Brain microvascular endothelial cell (primary cell): ENCODE measurements at regions not wholly inside any gene's neighbourhood (a gene's known extent, or its start where the extent isn't known, plus 50 kb on each side); places are given as distances from the start of the nearest gene placed in this dataset.
A peak's percentile ranks its signal among the peaks of the same experiment; 100 is the strongest.

Experiments used
- DNase-seq: peaks from one replicate; pipeline ENCODE4 v3.0.0-alpha.2; 2020
- H3K27ac ChIP-seq: fragments of 250-450 bp; sonication (Bioruptor Pico); 2 replicates; pipeline ENCODE4 v1.5.1; 2020; ENCODE audit warnings: mild to moderate bottlenecking, moderate library complexity
- H3K27me3 ChIP-seq: fragments of 250-450 bp; sonication (Bioruptor Pico); replicated peaks from 2 replicates; pipeline ENCODE4 v1.5.1; 2020; ENCODE audit warnings: mild to moderate bottlenecking
- H3K36me3 ChIP-seq: fragments of 250-450 bp; sonication (Bioruptor Pico); replicated peaks from 2 replicates; pipeline ENCODE4 v1.5.1; 2020; ENCODE audit warnings: mild to moderate bottlenecking
- H3K4me3 ChIP-seq: 2 replicates; pipeline ENCODE4 v1.5.1; 2011; ENCODE audit warnings: low read depth, mild to moderate bottlenecking, control low read depth, low read length, moderate library complexity
- in situ Hi-C: cut with HindIII; loops from 2 replicates; pipeline ENCODE4 v1.10.0; 2017; ENCODE audit warnings: low sequenced_read_pairs, low pct_ligation_motif_present
- TF ChIP-seq, protein P1 (sequence below): IDR thresholded peaks from 2 replicates; pipeline ENCODE4 v1.5.1; 2011; ENCODE audit warnings: low read depth, mild to moderate bottlenecking, moderate library complexity, low read length, control low read depth, inconsistent platforms; ENCODE audit errors: missing control alignments

DNA sequence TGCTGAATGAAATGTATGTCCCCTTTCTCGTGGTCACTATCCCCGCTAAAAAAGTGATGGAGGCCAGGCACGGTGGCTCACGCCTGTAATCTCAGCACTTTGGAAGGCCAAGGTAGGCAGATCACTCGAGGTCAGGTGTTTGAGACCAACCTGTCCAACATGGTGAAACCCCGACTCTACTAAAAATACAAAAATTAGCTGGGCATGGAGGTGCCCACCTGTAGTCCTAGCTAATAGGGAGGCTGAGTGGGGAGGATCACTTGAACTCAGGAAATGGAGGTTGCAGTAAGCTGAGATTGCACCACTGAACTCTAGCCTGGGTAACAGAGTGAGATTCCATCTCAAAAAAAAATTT lies 91.4 kb upstream of the MKLN1 start:
- Histone ChIP-seq H3K36me3 (no peaks in the 10 kb centered on the region), H3K27me3 (no peaks in the 10 kb centered on the region), H3K27ac (peak overlapping the region; percentile 96), H3K4me3 (no peak overlapping the region)
- TF ChIP-seq, protein P1, sequence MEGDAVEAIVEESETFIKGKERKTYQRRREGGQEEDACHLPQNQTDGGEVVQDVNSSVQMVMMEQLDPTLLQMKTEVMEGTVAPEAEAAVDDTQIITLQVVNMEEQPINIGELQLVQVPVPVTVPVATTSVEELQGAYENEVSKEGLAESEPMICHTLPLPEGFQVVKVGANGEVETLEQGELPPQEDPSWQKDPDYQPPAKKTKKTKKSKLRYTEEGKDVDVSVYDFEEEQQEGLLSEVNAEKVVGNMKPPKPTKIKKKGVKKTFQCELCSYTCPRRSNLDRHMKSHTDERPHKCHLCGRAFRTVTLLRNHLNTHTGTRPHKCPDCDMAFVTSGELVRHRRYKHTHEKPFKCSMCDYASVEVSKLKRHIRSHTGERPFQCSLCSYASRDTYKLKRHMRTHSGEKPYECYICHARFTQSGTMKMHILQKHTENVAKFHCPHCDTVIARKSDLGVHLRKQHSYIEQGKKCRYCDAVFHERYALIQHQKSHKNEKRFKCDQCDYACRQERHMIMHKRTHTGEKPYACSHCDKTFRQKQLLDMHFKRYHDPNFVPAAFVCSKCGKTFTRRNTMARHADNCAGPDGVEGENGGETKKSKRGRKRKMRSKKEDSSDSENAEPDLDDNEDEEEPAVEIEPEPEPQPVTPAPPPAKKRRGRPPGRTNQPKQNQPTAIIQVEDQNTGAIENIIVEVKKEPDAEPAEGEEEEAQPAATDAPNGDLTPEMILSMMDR = no peak
- in situ Hi-C loops = no loop called here
- no peak for DNase-seq

DNA sequence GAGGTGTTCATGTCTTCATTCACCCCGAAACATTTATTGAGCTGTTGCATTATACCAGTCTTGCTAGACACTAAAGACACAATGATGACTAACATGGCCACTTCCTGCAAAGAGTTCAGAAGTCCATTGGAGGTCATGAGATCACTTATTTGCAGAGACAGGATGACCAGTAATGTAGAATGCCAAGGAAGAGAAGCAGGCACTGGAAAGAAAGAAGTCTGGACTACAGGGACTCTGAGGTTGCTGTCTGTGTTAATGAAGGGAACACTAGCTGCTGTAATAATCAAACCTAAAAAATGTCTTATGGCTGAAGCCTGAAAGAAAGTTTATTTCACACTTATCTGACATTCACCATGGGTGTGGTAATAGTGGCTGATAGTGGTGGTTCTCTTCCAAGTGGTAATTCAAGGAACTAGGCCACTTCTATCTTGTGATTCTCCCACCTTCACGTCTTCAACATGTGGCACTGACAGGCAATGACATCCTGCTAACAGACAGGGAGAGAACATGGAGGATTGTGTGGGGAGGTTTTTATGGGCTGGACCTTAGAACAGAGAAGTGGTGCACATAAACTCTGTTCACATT lies 89.2 kb upstream of the MKLN1 start:
- TF ChIP-seq, protein P1 = no peak
- DNase-seq = peak; percentile 77
- H3K27ac ChIP-seq = peak overlapping the region; percentile 65
- in situ Hi-C loops = no loop called here
- H3K36me3 ChIP-seq = no peaks in the 10 kb centered on the region
- H3K4me3 ChIP-seq = no peak overlapping the region
- no peaks in the 10 kb centered on the region for H3K27me3 ChIP-seq

GRCh38 chr7:131241386-131241785 lies 86.3 kb upstream of the MKLN1 start:
- in situ Hi-C loops = no loop called here
- H3K4me3 ChIP-seq = no peak overlapping the region
- TF ChIP-seq, protein P1 = no peak
- no peak overlapping the region for H3K27ac ChIP-seq
- no peaks in the 10 kb centered on the region for H3K36me3 ChIP-seq
- no peaks in the 10 kb centered on the region for H3K27me3 ChIP-seq
- no peak for DNase-seq

DNA sequence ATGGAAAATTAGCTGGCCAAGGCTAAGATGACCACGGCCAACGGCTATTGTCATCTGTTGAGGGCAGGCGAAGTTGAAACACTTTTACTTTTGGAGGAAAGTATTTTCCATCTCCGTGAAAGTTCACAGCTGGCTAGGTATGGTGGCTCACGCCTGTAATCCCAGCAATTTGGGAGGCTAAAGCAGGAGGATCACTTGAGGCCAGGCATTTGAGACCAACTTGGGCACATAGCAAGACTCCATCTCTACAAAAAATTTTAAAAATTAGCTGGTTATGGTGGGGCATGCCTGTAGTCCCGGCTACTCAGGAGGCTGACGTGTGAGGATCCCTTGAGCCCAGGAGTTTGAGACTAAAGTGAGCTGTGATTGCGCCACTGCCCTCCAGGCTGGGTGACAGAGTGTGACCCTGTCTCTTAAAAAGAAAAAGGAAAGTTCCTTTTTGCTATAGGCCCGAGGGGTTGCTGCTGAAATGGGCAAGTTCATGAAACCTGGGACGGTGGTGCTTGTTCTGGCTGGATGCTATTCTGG lies 85.5 kb upstream of the MKLN1 start:
- no peak for DNase-seq
- H3K4me3 ChIP-seq = no peak overlapping the region
- no peaks in the 10 kb centered on the region for H3K27me3 ChIP-seq
- no peak overlapping the region for H3K27ac ChIP-seq
- TF ChIP-seq, protein P1 = no peak
- in situ Hi-C loops = no loop called here
- no peaks in the 10 kb centered on the region for H3K36me3 ChIP-seq

GRCh38 chr7:131244259-131244852 lies 83.3 kb upstream of the MKLN1 start:
- TF ChIP-seq, protein P1 = peak; percentile 6
- no peaks in the 10 kb centered on the region for H3K27me3 ChIP-seq
- peak; percentile 97 for DNase-seq
- H3K27ac ChIP-seq = peak overlapping the region; percentile 31
- in situ Hi-C loops = no loop called here
- H3K36me3 ChIP-seq = no peaks in the 10 kb centered on the region
- H3K4me3 ChIP-seq = no peak overlapping the region

- Histone ChIP-seq H3K36me3 (no peaks in the 10 kb centered on the region), H3K27me3 (no peaks in the 10 kb centered on the region), H3K4me3 (no peak overlapping the region), H3K27ac (peak overlapping the region; percentile 45)
- in situ Hi-C loops = no loop called here
- DNase-seq = peak; percentile 97
- TF ChIP-seq, protein P1 = no peak
These were observed 78.7 kb upstream of the MKLN1 start for GRCh38 chr7:131249003-131249402.
